Suppressor macrophage treated with lipopolysaccharide for 1 hour (primary cell): ENCODE measurements at regions not wholly inside any gene's neighbourhood (a gene's known extent, or its start where the extent isn't known, plus 50 kb on each side); places are given as distances from the start of the nearest gene placed in this dataset.
A peak's percentile ranks its signal among the peaks of the same experiment; 100 is the strongest.
"Not testable (repeated sequence)": the region's sequence is repeated elsewhere in the genome, so short reads cannot be mapped to it uniquely, and the experiment has no call there.

Experiments
- DNase-seq, 3 donors: peaks; one replicate each; pipeline ENCODE4 v3.0.0-alpha.2; 2020 to 2022

DNA sequence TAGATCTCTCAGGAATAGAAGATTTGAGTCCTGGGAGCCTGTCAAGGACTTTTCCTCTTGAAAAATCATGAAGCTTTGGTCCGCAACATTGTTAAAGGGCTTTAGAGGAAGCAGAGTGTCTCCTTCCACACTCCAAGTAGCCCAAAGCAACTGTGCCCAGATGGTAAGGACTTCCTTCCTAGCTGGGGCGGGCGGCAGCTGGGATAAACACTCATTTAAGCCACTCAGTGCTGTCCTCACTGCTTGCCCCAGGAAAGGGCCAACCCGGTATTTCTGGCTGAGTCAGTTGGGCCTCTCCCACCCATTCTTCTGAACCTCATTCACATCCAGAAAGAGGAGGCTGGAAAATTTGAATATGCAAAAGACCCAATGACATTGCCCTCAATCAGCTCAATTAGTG, 144.3 kb downstream of the CHIC2 start:
- peak; percentile 89 to 90 (median 90) for DNase-seq

DNA sequence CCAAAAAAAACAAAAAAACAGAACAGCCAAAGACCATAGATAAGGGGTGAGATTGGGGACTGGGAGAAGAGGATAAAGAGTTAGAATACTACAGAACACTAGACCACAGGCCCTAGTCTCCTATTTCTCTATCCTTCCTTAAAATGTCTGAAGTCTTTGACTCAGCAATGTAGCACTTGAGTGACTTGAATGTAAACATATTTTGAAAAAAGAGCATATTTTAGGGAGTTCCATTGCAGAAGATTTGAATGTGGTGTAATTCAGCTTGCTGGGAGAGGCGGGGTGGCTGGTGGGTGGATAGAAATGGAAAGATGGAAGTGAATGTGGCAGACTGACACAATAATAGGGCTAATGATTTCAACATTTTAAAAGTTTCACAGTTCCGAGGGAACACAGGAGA, 144.9 kb downstream of the CHIC2 start:
- peak; percentile 90 to 96 (median 96) for DNase-seq

DNA sequence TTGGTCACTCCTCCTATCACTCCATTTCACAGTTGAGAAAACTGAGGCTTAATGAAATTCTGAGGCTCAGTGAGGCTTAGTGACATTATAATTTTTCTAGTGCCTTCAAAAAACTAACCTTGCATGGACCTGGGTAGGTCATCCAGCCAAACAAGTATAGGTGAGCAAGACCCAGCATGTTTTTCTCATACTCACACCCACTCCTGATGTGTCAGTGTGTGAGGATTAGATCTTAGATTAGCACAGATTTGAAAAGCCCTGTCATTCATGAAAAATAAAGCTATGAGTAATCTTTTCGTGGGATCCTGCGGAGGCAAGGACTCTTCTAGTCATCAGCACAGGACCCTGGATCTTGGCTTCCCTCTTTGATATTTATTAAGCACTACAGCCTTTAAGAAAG, 146.7 kb downstream of the CHIC2 start:
- DNase-seq = peak; percentile 75 to 93 (median 88)

DNA sequence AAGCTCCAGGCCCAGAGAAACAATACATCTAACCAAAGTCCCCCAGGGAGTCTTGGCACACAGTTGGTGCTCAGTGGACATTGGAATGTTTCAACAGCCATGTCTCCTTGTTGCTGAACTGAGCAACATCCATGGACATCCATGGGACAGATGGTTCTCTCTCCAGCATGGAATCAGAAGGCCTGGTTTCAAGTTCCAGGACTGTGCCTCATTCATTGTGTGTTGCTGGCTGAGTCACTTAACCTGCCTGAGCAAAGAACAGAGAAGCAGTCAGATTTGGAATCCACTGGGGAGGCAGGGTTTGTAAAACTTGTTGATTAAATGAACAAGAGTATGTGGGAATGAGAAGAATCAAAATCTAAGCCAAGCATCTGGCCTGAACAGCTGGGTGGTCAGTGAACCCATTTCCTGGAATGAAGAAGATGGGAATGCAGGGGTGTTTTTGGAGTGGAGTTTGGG, 147.9 kb downstream of the CHIC2 start:
- DNase-seq = peak in 2 of 3 donors; percentile 34 to 43

DNA sequence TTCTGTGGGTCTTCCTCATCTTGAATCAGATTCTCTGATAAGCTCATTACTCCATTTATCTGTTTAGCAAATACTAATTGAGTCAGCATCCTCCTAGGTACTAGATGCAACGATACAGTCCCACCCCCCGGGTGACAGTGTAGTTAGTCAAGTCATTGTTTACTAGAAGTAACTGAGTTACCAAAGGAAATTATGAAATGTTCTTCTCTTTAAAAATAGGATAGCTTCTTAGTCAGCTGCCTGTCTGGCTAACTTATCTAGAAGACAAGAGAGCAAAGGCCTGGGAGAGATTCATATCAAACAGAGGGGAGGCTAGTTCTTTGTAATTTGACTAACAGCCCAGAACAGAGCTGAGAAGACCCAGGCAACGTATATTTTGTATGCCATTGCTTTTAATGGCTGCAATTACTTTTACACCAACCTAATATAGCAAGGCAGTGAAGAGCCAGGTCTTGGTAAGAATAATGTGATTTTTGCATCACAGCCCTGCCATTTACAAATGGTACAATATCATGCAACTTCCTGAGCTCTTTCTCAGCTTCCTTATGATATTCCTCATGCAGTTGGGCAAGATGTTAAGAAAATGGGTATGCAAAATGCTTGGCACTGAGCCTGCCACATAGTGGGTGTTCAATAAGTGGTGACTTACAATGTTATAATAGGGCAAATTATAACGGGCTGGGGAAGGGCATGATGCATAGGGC, 149.9 kb downstream of the CHIC2 start:
- peak; percentile 89 to 96 (median 89) for DNase-seq

DNA sequence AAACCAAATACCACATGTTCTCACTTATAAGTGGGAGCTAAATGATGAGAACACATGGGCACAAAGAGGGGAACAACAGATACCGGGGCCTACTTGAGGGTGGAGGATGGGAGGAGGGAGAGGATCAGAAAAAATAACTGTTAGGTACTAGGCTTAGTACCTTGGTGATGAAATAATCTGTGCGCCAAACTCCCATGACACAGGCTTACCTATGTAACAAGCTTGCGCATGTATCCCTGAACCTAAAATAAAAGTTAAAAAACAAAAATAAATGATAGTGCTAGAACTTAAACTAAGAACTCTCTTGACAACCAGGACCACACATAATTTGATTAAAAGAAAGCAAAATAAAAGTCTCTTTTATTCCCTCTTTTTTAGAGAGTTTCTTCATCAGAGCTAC, 150.6 kb downstream of the CHIC2 start:
- DNase-seq = no peak

DNA sequence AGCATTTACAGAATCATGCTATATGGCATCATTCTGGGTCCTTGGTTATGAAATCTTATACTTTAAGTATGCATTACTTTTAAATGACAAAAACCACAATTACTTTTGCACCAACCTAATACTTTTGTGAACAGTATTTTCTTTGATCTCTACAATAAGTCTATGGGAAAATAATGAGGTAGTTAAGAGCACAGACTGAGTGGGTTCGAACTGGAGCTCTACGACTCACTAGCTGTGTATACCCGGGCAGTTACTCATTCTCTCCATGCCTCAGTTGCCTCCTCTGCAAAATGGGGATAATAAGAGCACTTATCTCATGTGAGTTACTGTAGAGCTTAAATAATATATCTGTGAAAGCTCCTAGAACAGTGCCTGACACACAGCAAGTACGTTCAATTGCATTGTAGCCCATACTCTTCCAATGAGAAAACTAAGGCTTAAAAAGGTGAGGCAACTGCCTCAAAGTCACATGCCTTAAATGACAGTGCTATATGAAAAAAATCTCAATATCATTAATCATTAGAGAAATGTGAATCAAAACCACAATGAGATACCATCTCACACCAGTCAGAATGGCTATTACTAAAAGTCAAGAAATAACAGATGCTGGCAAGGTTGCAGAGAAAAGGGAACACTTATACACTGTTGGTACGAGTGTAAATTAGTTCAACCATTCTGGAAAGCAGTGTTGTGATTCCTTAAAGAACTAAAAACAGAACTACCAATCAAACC, 151.5 kb downstream of the CHIC2 start:
- DNase-seq = peak in 2 of 3 donors; percentile 28 to 44

DNA sequence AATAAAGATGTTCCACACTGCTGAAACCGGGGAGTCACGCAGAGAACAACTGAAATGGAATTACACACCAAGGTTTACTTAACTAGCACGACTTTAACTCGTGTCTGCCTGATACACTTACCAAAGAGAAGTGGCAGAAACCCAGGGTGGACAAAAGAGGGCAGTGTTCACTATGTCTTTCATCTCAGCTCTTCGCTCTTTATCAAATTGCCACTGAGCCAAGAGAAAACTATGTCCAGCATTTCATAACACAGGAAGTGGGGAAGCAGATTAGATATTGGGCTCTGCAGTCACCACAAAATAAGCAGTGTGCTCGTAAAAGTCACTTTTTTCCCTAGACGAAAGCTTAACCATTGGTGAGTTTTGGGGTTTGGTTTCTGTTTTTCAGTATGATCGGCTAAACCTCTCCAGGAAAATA, 155.7 kb downstream of the CHIC2 start:
- peak; percentile 73 to 86 (median 84) for DNase-seq

DNA sequence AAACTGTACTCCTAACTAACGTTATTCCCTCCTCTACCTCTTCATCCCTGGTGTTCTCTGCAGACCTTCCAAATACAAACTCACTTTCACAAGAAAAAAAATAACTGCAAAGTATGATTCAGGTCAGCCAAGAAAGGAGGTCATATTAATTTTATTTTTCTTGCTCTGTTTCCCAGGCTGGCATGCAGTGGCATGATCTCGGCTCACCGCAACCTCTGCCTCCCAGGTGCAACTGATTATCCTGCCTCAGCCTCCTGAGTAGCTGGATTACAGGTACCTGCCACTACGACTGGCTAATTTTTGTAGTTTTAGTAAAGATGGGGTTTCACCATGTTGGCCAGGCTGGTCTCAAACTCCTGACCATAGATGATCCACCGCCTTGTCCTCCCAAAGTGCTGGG, 156.6 kb downstream of the CHIC2 start:
- peak in 1 of 3 donors; percentile 7 for DNase-seq

DNA sequence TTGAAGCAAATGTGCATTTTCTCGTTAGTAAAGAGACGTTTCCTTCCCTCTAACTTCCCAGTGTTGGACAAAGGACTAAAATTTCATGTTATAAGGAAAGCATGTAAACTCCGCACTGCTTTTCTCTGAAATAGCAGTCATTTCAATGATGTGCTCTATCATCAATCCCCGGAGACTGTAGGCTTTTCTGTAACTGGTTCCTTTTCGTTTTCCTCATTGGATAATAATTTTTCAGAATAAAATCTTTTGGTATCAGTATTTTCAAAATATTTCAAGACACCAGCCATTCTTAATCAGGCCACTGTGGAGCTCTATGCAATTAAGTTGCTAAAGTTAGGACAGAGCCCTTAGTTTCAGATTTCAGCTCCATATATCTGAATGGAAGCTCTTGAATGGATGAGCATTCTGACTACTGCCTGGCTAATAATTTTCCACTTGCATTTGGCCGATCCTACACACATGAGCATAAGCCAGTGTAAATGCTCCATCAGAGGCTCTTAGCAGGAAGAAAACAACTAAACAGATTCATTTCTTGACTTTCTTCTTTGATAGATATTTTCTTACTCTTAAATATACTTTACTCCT, 157.7 kb downstream of the CHIC2 start:
- DNase-seq = no peak

DNA sequence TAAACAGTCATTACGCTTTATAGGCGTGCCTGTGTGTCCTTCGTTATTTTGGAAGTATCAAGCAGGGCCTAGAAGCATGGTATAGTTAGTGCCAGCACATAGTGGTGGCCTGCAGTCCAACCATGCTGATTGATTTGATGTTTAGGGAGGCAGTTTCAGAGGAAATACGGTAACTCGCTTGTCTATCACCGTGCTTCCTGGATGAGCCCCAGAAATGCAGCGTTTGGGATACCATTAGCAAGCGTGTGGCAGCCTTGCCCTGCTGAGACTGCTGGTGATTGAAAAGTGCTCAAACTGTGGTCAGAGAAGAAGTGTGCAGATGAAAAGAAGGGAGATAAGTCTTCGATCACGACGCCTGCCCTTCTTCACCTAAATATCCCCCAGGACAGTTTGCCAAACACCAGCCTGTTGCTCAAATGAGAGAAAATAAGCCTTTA, 158.4 kb downstream of the CHIC2 start:
- DNase-seq = peak in 2 of 3 donors; percentile 37 to 41

DNA sequence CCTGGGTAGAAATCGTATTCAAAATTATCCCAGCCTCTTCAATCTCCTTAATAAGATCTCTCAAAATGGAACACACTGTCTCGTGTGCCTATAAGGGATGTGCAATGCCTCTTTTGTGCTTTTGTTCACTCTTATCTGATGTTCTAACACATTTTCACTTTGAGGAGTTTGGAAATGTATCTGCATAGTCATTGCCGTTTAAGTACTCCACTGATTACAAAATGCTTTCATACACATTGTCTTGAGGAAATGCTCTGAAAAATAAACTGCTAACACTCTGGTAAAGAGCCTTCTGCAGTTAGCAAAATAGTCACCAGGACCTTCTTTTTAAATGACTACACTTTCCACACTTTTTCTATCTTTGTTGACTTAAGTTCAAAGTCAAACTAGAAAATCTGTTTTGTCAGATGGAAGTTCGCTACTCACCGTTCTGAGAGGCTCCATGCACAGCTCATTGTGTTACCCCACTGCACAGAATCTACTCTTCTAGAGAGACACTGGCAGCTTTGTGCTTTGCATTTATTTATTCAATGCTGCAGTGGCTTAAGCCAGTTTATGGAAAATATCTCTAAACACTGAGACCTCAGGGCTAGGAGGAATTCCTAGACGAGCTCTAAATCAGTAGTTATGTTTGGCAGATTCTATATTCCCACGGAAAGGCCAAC, 159.0 kb downstream of the CHIC2 start:
- no peak for DNase-seq

DNA sequence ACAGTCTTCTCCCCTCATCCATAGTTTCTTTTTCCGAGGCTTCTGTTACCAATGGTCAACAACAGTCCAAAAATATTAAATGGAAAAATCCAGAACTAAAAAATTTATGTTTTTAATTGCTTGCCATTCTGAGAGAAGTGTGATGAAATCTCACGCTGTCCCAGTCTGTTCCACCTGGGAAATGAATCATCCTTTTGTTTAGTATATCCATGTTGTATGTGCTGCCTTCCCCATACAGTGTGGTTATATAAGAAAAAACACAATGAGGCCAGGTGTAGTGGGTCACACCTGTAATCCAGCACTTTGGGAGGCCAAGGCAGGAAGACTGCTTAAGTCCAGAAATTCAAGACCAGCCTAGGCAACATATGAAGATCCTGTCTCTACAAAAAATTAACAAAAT, 161.6 kb downstream of the CHIC2 start:
- no peak for DNase-seq

DNA sequence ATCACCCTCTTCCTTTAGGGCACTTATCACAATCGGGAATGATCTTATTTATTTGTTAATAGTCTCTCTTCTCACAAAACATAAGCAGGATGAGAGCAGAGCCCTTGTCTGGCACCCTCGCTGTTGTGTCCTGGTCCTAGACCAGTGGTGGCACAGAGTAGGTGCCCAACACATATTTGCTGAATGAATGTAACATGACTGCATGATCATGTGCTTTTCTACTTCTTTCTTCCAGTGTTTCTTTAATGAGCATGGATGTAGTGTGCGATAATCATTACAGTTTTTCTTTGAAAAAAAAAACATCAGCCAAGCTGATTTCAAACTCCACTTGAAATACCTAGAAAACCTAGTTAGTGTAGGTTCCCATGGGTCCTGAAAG, 164.1 kb downstream of the CHIC2 start:
- no peak for DNase-seq

DNA sequence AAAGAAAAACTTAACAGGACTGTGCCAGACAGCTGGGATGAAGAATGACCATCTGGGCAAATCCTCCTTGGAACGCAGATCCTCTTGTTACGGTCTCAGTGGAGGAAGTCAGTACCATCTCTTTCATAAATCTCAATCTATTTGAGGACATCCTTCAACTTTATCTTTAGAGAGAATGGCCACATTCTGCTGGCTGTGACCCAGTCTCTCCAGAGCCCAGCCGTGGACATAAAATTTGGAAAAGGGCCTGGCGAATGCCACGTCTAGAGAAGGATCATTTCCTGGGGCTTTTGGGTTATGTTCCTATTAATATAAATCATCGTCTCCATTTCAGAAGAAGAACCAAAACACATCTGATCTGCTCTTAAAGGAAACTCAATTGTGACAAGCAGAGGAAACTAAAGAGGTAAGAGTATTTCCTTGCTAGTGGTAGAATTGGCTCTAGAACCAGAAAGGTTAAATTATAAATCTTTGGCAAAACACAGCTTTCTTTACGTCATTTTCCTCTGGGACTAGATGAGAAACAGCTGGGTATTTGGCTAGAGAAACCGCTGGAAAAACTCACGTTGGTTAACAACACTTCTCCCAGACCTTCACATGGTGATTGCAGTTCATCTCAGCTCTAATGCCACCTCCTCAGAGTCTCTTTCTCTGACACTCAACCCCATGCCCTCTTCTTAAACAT, 164.7 kb downstream of the CHIC2 start:
- DNase-seq = no peak

DNA sequence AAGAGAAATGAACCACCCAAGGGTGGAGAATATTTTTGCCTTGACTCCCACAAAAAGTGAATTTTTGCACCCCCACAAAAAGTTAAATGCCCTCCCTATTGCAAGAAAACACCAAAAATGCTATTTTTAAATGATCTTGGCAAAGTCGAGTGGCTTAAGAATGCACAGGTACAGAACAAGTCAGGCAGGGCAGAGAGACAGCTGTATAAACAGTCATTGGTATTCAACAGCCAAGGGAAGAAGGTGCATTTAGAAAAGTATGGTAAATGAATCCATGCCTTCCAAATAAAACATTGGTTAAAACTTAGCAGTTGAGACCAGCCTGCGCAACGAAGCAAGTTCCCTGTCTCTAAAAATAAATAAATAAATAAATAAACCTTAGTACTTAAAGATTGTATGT, 169.3 kb downstream of the CHIC2 start:
- DNase-seq = no peak

DNA sequence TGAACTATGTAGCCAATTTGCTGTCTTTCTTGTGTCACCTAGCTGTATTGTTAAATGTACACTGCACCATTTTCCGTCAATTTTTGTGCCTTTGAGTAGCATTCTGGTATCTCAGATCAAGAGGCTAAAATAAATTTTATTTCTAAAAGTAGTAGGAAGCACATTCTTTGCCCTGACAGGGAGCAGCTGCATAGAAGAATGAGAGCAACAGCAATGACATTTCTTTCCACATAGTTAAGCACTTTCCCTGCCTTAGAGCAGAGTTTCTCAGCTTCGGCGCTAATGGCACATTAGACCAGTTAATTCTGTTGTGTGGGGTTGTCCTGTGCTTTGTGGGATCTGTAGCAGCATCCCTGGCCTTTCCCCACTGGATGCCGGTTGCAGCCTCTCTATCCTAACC, 173.9 kb downstream of the CHIC2 start:
- no peak for DNase-seq

DNA sequence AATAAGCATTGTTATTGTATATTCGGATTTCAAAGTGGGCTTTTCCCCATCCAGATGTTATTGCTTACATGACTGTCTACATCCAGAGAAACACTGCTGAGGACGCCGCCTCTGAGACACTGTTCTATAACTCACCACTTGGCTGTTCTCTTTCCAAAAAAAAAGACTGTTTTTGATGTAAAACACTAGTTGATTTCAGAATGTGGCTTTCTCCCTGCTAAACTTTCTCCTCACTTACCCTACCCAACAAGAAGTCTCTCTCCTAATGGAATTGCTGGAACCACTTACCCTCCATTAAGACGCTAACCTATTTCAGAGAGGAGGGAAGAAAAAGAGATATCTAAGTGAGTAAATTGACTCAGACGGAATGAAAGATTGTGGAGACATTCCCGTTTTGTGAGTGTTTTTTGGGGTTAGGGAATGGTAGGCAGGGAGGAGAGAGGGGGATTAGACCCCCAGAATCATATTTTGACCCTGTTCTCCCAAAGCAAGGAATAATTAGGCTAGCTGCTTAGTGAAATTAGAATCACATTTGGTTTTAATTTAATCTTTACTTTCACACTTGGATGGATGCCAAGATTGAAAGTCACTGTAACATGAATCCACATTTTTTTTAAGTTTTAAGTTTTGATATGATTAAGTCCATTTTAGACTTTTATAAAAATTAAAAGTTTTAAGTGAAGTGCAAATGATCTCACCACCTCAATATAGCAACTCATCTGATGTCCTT, 174.9 kb downstream of the CHIC2 start:
- DNase-seq = no peak

DNA sequence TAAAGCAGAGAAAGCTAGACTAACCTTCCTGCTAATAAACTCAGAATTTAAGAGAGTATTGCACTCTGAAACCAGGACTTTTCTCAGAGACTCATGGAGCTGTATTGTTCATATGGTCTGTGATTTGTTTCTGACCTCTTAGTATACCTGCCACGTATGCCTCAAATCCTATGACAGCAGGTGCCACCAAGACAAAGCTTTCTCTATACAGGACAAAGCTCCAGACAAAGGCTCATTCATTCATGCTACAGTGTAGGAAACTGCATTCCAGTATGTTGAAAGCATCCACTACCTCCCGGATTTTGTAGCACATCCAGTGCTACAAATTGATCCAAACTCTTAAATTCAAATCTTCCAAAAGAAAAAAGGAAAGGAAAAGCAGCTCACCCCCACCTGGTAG, 178.3 kb downstream of the CHIC2 start:
- no peak for DNase-seq

DNA sequence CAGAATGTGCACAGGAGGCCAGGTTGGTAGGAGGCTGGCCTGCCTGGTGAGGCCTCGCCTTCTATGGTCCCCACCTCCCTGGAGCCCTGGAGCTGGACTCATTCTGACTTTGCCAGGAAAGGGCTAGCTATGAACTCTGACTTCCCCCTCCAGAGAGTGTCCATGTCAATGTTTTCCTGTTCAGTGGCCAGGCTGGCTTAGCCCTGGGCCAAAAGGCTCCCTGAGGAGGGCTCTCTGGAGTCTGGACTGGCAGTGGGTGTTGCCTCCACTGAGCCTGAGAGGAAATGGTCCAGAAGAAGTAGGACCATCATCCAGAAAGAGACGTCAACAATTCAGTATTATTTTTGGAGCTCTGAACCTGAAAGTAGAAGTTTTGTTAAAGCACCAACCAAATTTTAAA, 178.7 kb downstream of the CHIC2 start:
- DNase-seq = no peak

DNA sequence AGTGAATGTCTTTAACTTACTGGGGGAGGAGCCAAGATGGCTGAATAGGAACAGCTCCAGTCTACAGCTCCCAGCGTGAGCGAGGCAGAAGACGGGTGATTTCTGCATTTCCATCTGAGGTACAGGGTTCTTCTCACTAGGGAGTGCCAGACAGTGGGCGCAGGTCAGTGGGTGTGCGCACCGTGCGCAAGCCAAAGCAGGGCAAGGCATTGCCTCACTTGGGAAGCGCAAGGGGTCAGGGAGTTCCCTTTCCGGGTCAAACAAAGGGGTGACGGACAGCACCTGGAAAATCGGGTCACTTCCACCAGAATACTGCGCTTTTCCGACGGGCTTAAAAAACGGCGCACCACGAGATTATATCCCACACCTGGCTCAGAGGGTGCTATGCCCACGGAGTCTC, 187.3 kb downstream of the CHIC2 start:
- not testable (repeated sequence) for DNase-seq

DNA sequence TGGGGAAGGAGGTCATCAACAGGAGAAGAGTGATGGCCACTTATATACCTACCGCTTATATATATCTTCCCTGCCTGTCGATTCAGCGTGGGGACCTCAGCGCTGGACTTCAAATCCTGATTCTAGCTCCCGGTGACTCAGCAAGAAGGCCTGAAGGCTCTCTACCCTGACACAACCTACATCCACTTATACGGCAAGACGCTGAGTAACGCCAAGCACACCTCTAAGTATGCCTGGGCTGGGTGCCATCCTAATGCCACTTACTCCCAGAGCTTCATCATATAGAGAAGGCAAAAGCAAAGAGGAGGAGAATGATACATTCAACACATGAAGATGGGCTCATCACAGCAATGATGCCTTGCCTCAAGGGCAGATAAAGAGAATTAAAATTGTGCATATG, 198.3 kb downstream of the CHIC2 start:
- no peak for DNase-seq
